ENCODE measurements at regions not wholly inside any gene's neighbourhood (a gene's known extent, or its start where the extent isn't known, plus 50 kb on each side); places are given as distances from the start of the nearest gene placed in this dataset.

GRCh38 chr6:87875781-87876180 is 171.9 kb upstream of the SPACA1 start:
- no TSS peak for BruUV-seq (replicated peaks)
- intact Hi-C loops (cut with micrococcal nuclease): no loop called here

More at GRCh38 chr6:87875781-87876180, 171.9 kb upstream of the SPACA1 start:
- CTCF ChIA-PET: no interaction called here
- no peaks in the 10 kb centered on the region for H3K4me1 ChIP-seq (ENCODE audit: control insufficient read depth, extremely low read depth, insufficient read depth, low read length)
- no peak for TF ChIP-seq JUN (IDR thresholded peaks at IDR 0.05; ENCODE audit: borderline replicate concordance, insufficient read depth, insufficient read length, low read depth)
- no peak for TF ChIP-seq FOS (IDR thresholded peaks at IDR 0.05; ENCODE audit: borderline replicate concordance, insufficient read depth, low read length)
- no peak for TF ChIP-seq POLR2A (IDR thresholded peaks at IDR 0.05; ENCODE audit: low read depth, low read length)
- TF ChIP-seq CTCF (IDR thresholded peaks at IDR 0.05; ENCODE audit: extremely low read depth in 1 of 2, insufficient read depth in 1 of 2, low read depth in 1 of 2, low read length in 2 of 2): no peak
- no peak for TF ChIP-seq MYC (IDR thresholded peaks at IDR 0.05; ENCODE audit: low read depth, low read length)
- no peak for TF ChIP-seq GATA2 (IDR thresholded peaks at IDR 0.05; ENCODE audit: insufficient read depth, insufficient read length, low read depth, low read length)
- TF ChIP-seq POLR2AphosphoS5 (IDR thresholded peaks at IDR 0.05; ENCODE audit: insufficient read depth, low read depth, low read length): no peak
- no peak for TF ChIP-seq MAX (IDR thresholded peaks at IDR 0.05; ENCODE audit: insufficient read depth, insufficient read length)
- no peak for TF ChIP-seq EZH2 (IDR thresholded peaks at IDR 0.05; ENCODE audit: borderline replicate concordance, low read depth, low read length, severe bottlenecking)
- no peaks in the 10 kb centered on the region for H4K20me1 ChIP-seq (replicated peaks; ENCODE audit: control insufficient read depth, extremely low read depth, insufficient read depth, low read length)
- no peaks in the 10 kb centered on the region for H3K36me3 ChIP-seq (ENCODE audit: control insufficient read depth in 2 of 2, extremely low read depth in 1 of 2, insufficient read depth in 2 of 2, low read length in 2 of 2)
- H3K4me3 ChIP-seq (replicated peaks in 1 of 3; ENCODE audit: insufficient read depth in 1 of 3, low read depth in 1 of 3, low read length in 3 of 3): no peak overlapping the region
- no peak overlapping the region for H2AFZ ChIP-seq (ENCODE audit: low read depth, low read length)
- DNase-seq (ENCODE audit: low read depth, low spot score): no peak
- peaks cover 0 to 5% of the 10 kb centered on the region in 2 experiments for H3K27me3 ChIP-seq (ENCODE audit: control insufficient read depth in 2 of 2, insufficient read depth in 2 of 2, low read length in 2 of 2)
- H3K9me1 ChIP-seq (replicated peaks; ENCODE audit: control insufficient read depth, extremely low read depth, insufficient read depth, low read length): no peaks in the 10 kb centered on the region
- no peaks in the 10 kb centered on the region for H3K79me2 ChIP-seq (ENCODE audit: control insufficient read depth, insufficient read depth, low read length)
- no peak overlapping the region for H3K4me2 ChIP-seq (ENCODE audit: insufficient read depth, low read length)
- dilution Hi-C loops (cut with MboI; ENCODE audit: extremely low pct_ligation_motif_present, low sequenced_read_pairs): no loop called here
- no peak overlapping the region for H3K9ac ChIP-seq (replicated peaks; ENCODE audit: extremely low read depth, insufficient read depth, low read length)
- H3K27ac ChIP-seq (ENCODE audit: insufficient read depth, low read depth, low read length): no peak overlapping the region
- FAIRE-seq: no peak
- POLR2A ChIA-PET: no interaction called here
- no peaks in the 10 kb centered on the region for H3K9me3 ChIP-seq (replicated peaks; ENCODE audit: control insufficient read depth, insufficient read depth, low read length)
